Islet precursor cell (in vitro differentiated cells): ENCODE measurements at regions not wholly inside any gene's neighbourhood (a gene's known extent, or its start where the extent isn't known, plus 50 kb on each side); places are given as distances from the start of the nearest gene placed in this dataset.
"Not testable (repeated sequence)": the region's sequence is repeated elsewhere in the genome, so short reads cannot be mapped to it uniquely, and the experiment has no call there.

ENCODE experiments used
- DNase-seq: peaks from one replicate; pipeline ENCODE4 v3.0.0-alpha.2; 2018

GRCh38 chr7:113563257-113563656 is 355.6 kb downstream of the PPP1R3A start:
- DNase-seq: not testable (repeated sequence)

- DNase-seq: no peak
These were observed 356.0 kb downstream of the PPP1R3A start for GRCh38 chr7:113562801-113563200.

DNA sequence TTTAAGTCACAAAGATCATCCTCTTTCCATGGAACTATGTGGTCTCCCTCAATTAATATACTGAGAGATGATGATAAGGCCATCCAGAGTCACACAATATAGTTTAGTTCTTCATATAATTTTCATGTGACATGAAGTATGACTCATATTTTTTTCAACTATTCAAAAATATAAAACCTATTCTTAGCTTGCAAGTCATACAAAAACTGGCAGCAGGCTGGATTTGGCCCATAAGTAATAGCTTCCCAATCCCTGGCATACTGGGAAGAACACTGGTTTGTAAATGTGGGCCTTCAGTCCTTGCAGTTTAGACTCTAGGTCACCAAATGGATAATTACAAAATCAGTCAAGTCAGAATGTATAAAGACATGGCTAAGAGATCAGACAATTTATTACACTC is 356.6 kb downstream of the PPP1R3A start:
- DNase-seq: no peak

- no peak for DNase-seq
These were observed 357.4 kb downstream of the PPP1R3A start for GRCh38 chr7:113561446-113561845.

GRCh38 chr7:113550966-113551365 is 367.8 kb downstream of the PPP1R3A start:
- DNase-seq: no peak

DNA sequence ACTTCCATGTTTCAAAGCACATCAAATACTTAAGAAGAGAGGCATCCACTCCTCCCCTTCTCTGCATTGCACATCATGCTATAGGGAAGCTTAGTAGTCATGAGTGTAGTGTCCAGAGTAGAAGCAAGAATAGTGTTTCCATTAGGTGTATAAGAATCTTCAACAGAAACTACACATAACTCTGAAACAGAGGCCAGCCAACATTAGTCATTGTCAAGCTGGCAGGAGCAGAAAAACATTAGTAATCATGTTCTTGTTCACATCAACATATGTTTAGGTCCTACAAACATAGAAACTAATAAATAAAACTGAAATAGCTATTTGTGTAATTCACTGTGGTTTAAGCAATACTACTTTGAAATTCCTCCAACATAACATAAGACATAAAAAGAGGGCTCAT is 370.2 kb downstream of the PPP1R3A start:
- DNase-seq: no peak

DNA sequence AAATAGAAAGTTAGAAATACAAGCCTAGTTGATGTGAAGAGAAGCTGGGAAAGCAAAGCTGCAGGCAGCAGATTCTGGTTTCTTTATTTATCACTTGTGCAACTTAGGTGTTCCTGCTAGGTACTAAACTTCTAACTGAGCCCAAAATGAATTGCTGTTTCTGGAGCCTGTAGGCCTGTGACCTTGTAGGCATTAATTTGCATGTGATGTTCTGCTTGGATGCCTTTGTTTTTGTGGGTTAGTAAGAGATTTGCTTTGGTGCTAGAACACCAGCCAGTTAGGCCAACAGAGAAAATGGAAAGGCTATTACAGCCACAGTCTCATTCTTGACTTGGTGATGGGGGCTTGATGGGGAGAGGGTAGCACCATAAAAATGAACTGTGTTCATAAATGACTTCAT is 370.7 kb downstream of the PPP1R3A start:
- no peak for DNase-seq

GRCh38 chr7:113521468-113521867 is 397.3 kb downstream of the PPP1R3A start:
- no peak for DNase-seq

- no peak for DNase-seq
These were observed 399.3 kb downstream of the PPP1R3A start for GRCh38 chr7:113519472-113519871.

- DNase-seq: no peak
These were observed 386.3 kb upstream of the SMIM30 start for GRCh38 chr7:113504691-113505090.

GRCh38 chr7:113504142-113504541 is 385.8 kb upstream of the SMIM30 start:
- DNase-seq: no peak

DNA sequence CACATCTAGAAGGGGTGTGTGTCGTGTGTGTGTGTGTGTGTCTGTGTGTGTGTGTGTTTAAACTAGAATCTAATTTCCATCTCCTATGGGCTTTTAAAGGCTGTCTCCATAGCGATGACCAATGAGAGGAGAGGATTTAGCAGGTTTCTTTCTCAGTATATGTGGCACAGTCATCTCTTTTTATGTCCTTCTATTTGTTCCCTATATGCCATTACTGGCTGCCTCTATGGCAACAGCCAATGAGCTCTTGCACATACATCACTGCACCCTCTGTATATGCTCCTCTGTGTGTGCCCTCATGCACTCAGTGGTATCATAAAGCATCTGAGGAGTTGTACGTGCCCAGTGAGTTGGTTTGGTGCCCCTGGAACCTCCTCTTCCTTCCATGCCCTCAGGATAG is 378.2 kb upstream of the SMIM30 start:
- not testable (repeated sequence) for DNase-seq

GRCh38 chr7:113494797-113495566 is 376.6 kb upstream of the SMIM30 start:
- DNase-seq: not testable (repeated sequence)

GRCh38 chr7:113491305-113491704 is 373.0 kb upstream of the SMIM30 start:
- no peak for DNase-seq

DNA sequence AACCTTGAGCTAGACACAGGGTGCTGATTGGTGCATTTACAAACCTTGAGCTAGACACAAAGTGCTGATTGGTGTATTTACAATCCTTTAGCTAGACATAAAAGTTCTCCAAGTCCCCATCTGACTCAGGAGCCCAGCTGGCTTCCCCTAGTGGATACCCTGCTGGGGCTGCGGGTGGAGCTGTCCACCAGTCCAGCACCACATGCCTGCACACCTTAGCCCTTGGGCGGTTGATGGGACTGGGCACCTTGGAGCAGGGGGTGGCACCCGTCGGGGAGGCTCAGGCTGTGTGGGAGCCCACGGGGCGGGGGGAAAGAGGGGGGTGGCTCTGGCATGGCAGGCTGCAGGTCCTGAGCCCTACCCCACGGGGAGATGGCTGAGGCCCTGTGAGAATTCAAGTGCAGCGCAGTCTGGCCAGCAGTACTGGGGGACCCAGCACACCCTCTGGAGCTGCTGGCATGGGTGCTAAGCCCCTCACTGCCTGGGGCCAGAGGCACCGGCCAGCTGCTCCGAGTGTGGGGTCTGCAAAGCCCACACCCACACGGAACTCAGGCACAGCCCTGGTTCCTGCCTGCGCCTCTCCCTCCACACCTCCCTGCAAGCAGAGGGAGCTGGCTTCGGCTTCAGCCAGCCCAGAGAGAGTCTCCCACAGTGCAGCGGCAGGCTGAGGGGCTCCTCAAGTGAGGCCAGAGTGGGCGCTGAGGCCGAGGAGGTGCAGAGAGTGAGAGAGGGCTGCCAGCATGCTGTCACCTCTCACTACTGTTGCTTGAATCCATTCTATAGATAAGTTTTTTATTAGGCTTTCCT is 369.8 kb upstream of the SMIM30 start:
- no peak for DNase-seq

DNA sequence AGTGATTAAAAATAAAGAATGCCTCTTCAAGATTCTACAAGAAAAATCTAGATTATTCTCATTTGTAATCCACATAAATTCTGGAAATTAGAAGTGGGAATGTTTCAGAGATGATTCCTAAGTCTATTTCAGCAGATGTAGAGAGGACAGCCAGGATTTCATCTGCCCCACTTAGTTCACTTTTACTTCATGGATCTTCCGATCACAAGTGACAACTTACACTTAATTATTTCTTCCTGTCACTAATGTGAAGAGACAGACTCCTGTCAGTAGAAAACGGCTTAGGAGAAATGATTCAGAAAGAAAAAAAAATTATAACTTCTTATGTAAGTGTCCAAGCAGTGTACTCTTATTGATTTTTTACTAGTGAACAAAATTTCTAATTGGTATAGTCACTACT is 368.2 kb upstream of the SMIM30 start:
- DNase-seq: no peak

DNA sequence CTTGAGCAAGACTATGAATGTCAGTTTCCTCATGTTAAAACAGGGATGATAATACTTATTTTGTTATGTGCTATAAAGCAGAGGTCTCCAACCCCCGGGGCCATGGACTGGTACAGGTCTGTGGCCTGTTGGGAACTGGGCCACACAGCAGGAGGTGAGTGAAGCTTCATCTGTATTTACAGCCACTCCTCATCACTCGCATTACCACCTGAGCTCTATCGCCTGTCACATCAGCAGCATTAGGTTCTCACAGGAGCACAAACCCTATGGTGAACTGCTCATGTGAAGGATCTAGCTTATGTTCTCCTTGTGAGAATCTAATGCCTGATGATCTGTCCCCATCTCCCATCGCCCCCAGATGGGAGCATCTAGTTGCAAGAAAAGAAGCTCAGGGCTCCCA is 365.3 kb upstream of the SMIM30 start:
- no peak for DNase-seq

- no peak for DNase-seq
These were observed 362.2 kb upstream of the SMIM30 start for GRCh38 chr7:113480537-113480936.

DNA sequence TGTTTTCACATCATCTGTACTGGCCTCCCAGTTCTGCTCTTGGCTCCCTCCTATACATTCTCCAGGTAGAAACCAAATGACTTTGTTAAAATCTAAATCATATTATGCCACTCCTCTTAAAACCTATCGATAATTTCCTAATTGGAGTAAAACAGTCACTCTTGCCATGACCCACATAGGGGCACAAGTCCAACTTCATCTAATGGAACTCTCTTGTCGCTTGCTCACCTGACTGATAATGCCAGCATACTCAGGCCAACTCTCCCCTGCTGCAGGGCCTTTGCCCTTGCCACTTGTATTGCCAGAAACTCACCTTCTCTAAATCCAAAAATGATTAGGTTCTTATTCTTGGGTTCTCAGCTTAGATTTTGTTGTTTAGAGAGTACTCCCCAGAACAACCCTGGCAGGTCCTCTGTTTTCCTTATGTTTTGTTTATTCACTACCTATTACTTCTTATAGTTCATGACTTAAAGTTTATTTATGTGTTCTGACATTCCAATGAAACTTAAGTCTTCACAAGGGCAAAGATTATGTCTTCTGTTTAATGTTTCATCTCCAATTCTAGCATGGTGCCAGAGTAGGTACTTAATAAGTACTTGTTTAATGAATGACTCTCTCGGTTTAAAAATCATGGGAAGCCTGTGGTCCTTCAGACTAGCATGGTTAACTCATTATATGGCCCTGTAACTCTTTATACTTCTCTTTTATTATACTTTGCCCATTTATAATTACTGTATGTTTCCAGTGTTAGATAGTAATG is 345.9 kb upstream of the SMIM30 start:
- DNase-seq: no peak

- no peak for DNase-seq
These were observed 341.7 kb upstream of the SMIM30 start for GRCh38 chr7:113460067-113460466.

- peak; percentile 26 for DNase-seq
These were observed 338.2 kb upstream of the SMIM30 start for GRCh38 chr7:113456533-113456932.

DNA sequence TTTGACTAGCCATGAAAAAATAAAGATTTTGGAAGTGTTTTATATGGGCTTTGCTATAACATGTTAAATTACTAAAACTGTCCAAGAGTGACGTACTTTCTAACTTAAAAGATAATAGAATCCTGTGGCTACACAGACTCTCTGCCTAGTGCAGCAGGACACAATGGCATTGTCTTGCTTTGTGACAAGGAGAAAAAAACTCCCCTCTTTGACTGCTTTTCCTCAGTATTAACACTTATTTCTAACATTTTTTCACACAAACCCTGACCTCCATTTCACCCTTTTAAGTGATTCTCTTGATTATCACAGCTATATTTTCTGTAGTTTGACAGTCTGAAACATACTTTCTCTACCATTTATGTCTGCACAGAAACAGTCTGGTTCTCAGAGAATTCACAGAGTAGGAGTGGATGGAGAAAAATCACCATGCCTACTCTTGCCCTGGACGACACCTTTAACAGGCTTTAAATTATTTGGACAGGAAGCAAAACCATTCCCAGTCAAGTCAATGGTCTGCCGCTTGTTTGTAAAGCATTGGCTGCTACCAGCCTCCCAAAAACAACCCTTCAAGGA is 336.3 kb upstream of the SMIM30 start:
- no peak for DNase-seq

- DNase-seq: no peak
These were observed 333.9 kb upstream of the SMIM30 start for GRCh38 chr7:113452245-113452644.
